ENCODE measurements at regions not wholly inside any gene's neighbourhood (a gene's known extent, or its start where the extent isn't known, plus 50 kb on each side); places are given as distances from the start of the nearest gene placed in this dataset.

DNA sequence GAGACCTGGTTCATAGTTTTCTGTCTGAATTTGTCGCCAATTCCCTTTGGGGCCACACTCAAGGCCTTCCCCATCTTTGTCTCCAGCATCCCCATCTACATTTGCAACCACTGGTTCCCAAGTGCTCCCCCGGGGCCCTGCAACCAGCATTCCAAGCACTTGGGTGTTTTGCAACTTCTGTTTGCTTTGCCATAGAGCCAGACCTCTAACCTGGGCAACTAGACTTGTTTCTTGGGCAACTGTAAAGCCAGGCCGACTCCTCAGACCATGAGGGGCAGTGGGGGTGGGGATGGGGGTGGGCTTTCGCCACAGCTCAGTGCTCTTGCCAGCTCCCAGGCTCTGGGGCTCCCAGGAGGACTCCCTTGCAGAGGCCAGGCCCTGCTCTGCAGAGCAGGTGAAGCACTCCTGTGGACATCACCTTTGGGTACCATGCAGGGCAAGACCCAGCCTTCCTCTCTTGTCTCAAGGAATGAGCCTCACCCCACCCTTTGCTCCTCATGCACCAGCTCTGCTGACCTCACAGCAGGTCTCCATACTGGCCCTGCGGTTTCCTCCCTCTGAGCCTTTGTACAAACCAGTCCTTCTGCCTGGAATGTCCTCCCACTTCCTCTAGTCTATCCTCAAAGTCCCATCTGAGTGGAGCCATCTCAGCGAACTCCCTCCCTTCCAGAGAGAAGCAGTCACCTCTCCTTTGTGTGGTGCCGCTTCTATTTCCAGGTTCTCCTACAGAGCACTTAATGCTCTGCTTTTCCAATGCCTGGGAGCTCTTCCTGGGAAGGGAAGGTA, 126.7 kb upstream of the MYCN start (continued):
- TF ChIP-seq, protein P1, sequence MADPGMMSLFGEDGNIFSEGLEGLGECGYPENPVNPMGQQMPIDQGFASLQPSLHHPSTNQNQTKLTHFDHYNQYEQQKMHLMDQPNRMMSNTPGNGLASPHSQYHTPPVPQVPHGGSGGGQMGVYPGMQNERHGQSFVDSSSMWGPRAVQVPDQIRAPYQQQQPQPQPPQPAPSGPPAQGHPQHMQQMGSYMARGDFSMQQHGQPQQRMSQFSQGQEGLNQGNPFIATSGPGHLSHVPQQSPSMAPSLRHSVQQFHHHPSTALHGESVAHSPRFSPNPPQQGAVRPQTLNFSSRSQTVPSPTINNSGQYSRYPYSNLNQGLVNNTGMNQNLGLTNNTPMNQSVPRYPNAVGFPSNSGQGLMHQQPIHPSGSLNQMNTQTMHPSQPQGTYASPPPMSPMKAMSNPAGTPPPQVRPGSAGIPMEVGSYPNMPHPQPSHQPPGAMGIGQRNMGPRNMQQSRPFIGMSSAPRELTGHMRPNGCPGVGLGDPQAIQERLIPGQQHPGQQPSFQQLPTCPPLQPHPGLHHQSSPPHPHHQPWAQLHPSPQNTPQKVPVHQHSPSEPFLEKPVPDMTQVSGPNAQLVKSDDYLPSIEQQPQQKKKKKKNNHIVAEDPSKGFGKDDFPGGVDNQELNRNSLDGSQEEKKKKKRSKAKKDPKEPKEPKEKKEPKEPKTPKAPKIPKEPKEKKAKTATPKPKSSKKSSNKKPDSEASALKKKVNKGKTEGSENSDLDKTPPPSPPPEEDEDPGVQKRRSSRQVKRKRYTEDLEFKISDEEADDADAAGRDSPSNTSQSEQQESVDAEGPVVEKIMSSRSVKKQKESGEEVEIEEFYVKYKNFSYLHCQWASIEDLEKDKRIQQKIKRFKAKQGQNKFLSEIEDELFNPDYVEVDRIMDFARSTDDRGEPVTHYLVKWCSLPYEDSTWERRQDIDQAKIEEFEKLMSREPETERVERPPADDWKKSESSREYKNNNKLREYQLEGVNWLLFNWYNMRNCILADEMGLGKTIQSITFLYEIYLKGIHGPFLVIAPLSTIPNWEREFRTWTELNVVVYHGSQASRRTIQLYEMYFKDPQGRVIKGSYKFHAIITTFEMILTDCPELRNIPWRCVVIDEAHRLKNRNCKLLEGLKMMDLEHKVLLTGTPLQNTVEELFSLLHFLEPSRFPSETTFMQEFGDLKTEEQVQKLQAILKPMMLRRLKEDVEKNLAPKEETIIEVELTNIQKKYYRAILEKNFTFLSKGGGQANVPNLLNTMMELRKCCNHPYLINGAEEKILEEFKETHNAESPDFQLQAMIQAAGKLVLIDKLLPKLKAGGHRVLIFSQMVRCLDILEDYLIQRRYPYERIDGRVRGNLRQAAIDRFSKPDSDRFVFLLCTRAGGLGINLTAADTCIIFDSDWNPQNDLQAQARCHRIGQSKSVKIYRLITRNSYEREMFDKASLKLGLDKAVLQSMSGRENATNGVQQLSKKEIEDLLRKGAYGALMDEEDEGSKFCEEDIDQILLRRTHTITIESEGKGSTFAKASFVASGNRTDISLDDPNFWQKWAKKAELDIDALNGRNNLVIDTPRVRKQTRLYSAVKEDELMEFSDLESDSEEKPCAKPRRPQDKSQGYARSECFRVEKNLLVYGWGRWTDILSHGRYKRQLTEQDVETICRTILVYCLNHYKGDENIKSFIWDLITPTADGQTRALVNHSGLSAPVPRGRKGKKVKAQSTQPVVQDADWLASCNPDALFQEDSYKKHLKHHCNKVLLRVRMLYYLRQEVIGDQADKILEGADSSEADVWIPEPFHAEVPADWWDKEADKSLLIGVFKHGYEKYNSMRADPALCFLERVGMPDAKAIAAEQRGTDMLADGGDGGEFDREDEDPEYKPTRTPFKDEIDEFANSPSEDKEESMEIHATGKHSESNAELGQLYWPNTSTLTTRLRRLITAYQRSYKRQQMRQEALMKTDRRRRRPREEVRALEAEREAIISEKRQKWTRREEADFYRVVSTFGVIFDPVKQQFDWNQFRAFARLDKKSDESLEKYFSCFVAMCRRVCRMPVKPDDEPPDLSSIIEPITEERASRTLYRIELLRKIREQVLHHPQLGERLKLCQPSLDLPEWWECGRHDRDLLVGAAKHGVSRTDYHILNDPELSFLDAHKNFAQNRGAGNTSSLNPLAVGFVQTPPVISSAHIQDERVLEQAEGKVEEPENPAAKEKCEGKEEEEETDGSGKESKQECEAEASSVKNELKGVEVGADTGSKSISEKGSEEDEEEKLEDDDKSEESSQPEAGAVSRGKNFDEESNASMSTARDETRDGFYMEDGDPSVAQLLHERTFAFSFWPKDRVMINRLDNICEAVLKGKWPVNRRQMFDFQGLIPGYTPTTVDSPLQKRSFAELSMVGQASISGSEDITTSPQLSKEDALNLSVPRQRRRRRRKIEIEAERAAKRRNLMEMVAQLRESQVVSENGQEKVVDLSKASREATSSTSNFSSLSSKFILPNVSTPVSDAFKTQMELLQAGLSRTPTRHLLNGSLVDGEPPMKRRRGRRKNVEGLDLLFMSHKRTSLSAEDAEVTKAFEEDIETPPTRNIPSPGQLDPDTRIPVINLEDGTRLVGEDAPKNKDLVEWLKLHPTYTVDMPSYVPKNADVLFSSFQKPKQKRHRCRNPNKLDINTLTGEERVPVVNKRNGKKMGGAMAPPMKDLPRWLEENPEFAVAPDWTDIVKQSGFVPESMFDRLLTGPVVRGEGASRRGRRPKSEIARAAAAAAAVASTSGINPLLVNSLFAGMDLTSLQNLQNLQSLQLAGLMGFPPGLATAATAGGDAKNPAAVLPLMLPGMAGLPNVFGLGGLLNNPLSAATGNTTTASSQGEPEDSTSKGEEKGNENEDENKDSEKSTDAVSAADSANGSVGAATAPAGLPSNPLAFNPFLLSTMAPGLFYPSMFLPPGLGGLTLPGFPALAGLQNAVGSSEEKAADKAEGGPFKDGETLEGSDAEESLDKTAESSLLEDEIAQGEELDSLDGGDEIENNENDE (IDR thresholded peaks at IDR 0.05; ENCODE audit: insufficient replicate concordance, low read length), result no peak
- TF ChIP-seq CREB1 (IDR thresholded peaks at IDR 0.05) (no peak), ZNF274 (IDR thresholded peaks at IDR 0.05; ENCODE audit: borderline replicate concordance, extremely low read depth, low read length) (no peak), SRF (IDR thresholded peaks at IDR 0.05; ENCODE audit: low read depth, low read length) (no peak), RAD21 (IDR thresholded peaks at IDR 0.05 in 1 of 2, conservative IDR thresholded peaks at IDR 0.05 in 1 of 2; ENCODE audit: low read depth in 2 of 2, low read length in 2 of 2) (no peak), ASH2L (IDR thresholded peaks at IDR 0.05; ENCODE audit: low read length) (no peak), SP4 (IDR thresholded peaks at IDR 0.05; ENCODE audit: low read length) (no peak)
